Erythroblast (primary cell): ENCODE measurements at regions not wholly inside any gene's neighbourhood (a gene's known extent, or its start where the extent isn't known, plus 50 kb on each side); places are given as distances from the start of the nearest gene placed in this dataset.

Source experiments
- GATA1 ChIP-seq: IDR thresholded peaks from 2 replicates; pipeline ENCODE4 v1.6.1; 2011; ENCODE audit warnings: low read depth, mild to moderate bottlenecking, control low read depth, low read length, moderate library complexity
- POLR2A ChIP-seq: IDR thresholded peaks from 2 replicates; pipeline ENCODE4 v1.6.1; 2011; ENCODE audit warnings: mild to moderate bottlenecking, low read length

- TF ChIP-seq POLR2A (no peak), GATA1 (no peak)
These were observed 79.5 kb upstream of the SLC27A6 start for GRCh38 chr5:128885649-128886255.
